Testis (tissue), 2 donors: ENCODE measurements at regions not wholly inside any gene's neighbourhood (a gene's known extent, or its start where the extent isn't known, plus 50 kb on each side); places are given as distances from the start of the nearest gene placed in this dataset.
"Not testable (repeated sequence)": the region's sequence is repeated elsewhere in the genome, so short reads cannot be mapped to it uniquely, and the experiment has no call there.

Experiments used
- DNase-seq: peaks from one replicate; pipeline ENCODE4 v3.0.0-alpha.2; 2019
- H3K27ac ChIP-seq, 2 donors: fragments of 200-600 bp; sonication (generic); one replicate each; pipeline ENCODE4 v1.5.1; 2019
- H3K27me3 ChIP-seq: fragments of 200-600 bp; sonication (generic); one replicate; pipeline ENCODE4 v1.5.1; 2019
- H3K36me3 ChIP-seq: fragments of 200-600 bp; sonication (generic); one replicate; pipeline ENCODE4 v1.5.1; 2017; ENCODE audit warnings: low read depth; ENCODE audit errors: missing control alignments
- H3K4me1 ChIP-seq: fragments of 200-600 bp; sonication (generic); one replicate; pipeline ENCODE4 v1.5.1; 2019
- H3K4me3 ChIP-seq, 2 donors: fragments of 200-600 bp; sonication (generic); one replicate each; pipeline ENCODE4 v1.5.1; 2017 to 2019
- H3K9me3 ChIP-seq: fragments of 200-600 bp; sonication (generic); one replicate; pipeline ENCODE4 v1.5.1; 2017
- CTCF ChIP-seq, 3 experiments: fragments of 450-650 bp in 2 of 3; fragments of 200-600 bp in 1 of 3; sonication (generic) in 1 of 3; IDR thresholded peaks; one replicate each; pipeline ENCODE4 v1.5.1; 2016 to 2019; ENCODE audit warnings: antibody characterized with exemption in 3 of 3, mild to moderate bottlenecking in 2 of 3, moderate library complexity in 1 of 3
- POLR2A ChIP-seq: fragments of 450-650 bp; IDR thresholded peaks from one replicate; pipeline ENCODE4 v1.6.1; 2017; ENCODE audit warnings: antibody characterized with exemption, mild to moderate bottlenecking, moderate library complexity
- WGBS, 2 donors: methylation state at CpG; one replicate each; pipeline ENCODE4 v1.1.5; 2018; 5-methylcytosine and 5-hydroxymethylcytosine counted together
- intact Hi-C: fragments of 100-400 bp; cut with DNase I; formaldehyde crosslinking; loops from one replicate; pipeline ENCODE4 v1.15.1; 2023; ENCODE audit warnings: low total_unique reads

GRCh38 chr7:67907792-67908191, 911.2 kb downstream of the TYW1 start:
- no peak overlapping the region for H3K4me3 ChIP-seq
- no peaks in the 10 kb centered on the region for H3K27me3 ChIP-seq
- WGBS, 2 donors = 71 to 85% methylated on average over 5 of the region's 5 CpGs
- no peaks in the 10 kb centered on the region for H3K9me3 ChIP-seq
- TF ChIP-seq CTCF (IDR thresholded peaks at IDR 0.05) (no peak), POLR2A (no peak)
- DNase-seq = no peak
- H3K4me1 ChIP-seq = no peaks in the 10 kb centered on the region
- H3K36me3 ChIP-seq = no peaks in the 10 kb centered on the region
- intact Hi-C loops = no loop called here
- no peak overlapping the region for H3K27ac ChIP-seq

DNA sequence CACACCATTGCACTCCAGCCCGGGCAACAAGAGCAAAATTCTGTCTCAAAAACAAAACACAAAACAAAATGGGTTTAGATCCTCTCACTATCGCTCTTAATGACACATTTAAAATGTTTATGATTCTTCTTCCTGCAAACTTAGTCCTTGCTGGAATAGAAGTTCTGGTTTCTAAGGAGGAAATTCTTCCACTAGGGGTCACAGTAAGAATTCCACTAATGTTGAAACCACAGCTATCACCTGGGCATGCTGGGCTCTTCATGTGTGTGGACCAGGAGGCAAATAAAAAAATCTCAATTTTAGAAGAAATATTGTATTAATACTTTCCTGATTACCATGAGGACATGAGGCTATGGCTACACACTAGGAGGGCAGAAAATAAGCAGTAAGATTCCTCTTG, 915.8 kb downstream of the TYW1 start:
- Histone ChIP-seq H3K27ac (no peak overlapping the region), H3K9me3 (no peaks in the 10 kb centered on the region), H3K36me3 (no peaks in the 10 kb centered on the region), H3K4me3 (no peak overlapping the region), H3K4me1 (no peaks in the 10 kb centered on the region), H3K27me3 (no peaks in the 10 kb centered on the region)
- no peak for DNase-seq
- WGBS, 2 donors = 88 to 90% methylated on average over 2 of the region's 2 CpGs
- intact Hi-C loops = no loop called here
- no peak for TF ChIP-seq POLR2A

- no peak for DNase-seq
- Histone ChIP-seq H3K36me3 (no peaks in the 10 kb centered on the region), H3K4me3 (no peak overlapping the region), H3K27ac (no peak overlapping the region), H3K9me3 (no peaks in the 10 kb centered on the region), H3K27me3 (no peaks in the 10 kb centered on the region), H3K4me1 (no peaks in the 10 kb centered on the region)
- no peak for TF ChIP-seq CTCF (IDR thresholded peaks at IDR 0.05)
- TF ChIP-seq POLR2A = no peak
- intact Hi-C loops = no loop called here
These were observed 917.0 kb downstream of the TYW1 start for GRCh38 chr7:67913604-67914003.

DNA sequence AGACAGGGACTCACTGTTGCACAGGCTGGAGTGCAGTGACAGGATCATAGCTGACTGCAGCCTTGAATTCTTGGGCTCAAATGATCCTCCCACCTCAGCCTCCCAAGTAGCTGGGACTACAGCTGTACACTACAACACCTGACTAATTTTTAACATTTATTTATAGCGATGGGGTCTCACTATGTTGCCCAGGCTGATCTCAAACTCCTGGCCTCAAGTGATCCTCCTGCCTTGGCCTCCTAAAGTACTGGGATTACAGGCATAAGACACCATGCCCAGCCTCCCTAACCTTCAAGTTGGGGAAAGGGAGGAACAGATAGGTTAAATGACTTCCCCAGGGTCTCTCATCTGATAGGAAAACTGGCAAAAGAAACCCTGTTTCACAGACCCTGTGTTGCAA, 919.5 kb downstream of the TYW1 start:
- H3K9me3 ChIP-seq, intact Hi-C loops, DNase-seq, H3K4me1 ChIP-seq, H3K27ac ChIP-seq, H3K4me3 ChIP-seq, H3K36me3 ChIP-seq, H3K27me3 ChIP-seq: not testable (repeated sequence)
- WGBS, 2 donors = 92 to 100% methylated on average over 1 of the region's 1 CpG

DNA sequence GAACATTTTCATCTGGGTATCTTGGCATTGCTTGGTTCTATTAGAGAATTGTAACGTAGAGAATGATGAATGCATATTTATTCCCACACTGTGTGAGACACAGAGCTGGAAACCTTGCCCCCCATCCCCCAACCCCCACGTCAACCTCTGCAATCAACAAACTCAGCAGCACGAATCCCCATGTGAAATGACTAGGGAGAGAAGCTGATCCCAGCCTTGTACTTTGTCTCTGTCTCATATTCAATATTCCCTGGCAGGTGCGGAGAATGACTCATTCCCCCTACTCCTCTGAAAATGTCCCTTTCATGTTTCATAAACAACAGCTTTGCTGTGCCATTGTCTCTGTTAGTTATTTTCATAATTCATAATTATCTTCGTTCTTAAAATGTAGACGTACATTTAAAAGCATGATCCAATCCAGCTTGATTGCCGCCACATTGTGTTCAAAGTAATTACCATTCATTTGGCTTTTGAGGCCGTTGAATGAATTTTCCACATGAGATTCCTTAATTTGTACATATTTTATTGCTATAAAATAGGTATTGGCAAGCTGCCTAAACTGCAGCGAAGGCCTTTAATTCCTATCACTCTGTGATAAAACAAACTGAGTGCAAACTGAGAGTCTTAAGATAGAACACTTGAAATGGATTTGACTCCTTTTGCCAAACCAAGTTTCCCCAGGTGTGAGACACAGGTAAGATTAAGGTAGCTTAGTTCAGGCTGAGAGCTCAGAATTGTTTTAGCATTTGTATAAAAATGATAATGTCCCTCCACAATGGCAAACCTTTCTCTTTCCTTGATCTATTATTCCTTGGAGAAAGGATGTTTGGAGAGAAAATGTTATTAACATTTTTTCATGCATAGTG, 920.2 kb downstream of the TYW1 start:
- 61 to 67% methylated on average over 9 of the region's 9 CpGs for WGBS, 2 donors
- Histone ChIP-seq H3K36me3 (no peaks in the 10 kb centered on the region), H3K4me1 (no peaks in the 10 kb centered on the region), H3K27ac (no peak overlapping the region), H3K9me3 (no peaks in the 10 kb centered on the region), H3K4me3 (no peak overlapping the region), H3K27me3 (no peaks in the 10 kb centered on the region)
- no peak for DNase-seq
- intact Hi-C loops = no loop called here
- no peak for TF ChIP-seq POLR2A
- TF ChIP-seq CTCF (IDR thresholded peaks at IDR 0.05) = no peak

GRCh38 chr7:67917437-67917755, 920.8 kb downstream of the TYW1 start:
- DNase-seq = no peak
- no peaks in the 10 kb centered on the region for H3K27me3 ChIP-seq
- H3K9me3 ChIP-seq = no peaks in the 10 kb centered on the region
- no peak overlapping the region for H3K27ac ChIP-seq
- no peaks in the 10 kb centered on the region for H3K4me1 ChIP-seq
- intact Hi-C loops = no loop called here
- H3K36me3 ChIP-seq = no peaks in the 10 kb centered on the region
- 88 to 89% methylated on average over 3 of the region's 3 CpGs for WGBS, 2 donors
- TF ChIP-seq POLR2A = no peak
- no peak for TF ChIP-seq CTCF (IDR thresholded peaks at IDR 0.05)
- no peak overlapping the region for H3K4me3 ChIP-seq
